ENCODE measurements at regions not wholly inside any gene's neighbourhood (a gene's known extent, or its start where the extent isn't known, plus 50 kb on each side); places are given as distances from the start of the nearest gene placed in this dataset.

GRCh38 chr6:105452924-105453756, 50.3 kb upstream of the PREP start:
- Histone ChIP-seq H3K79me2 (ENCODE audit: insufficient read depth, low read length) (no peaks in the 10 kb centered on the region), H3K27me3 (ENCODE audit: low read length) (no peaks in the 10 kb centered on the region), H3K9me2 (replicated peaks; ENCODE audit: insufficient read depth, low read length) (no peaks in the 10 kb centered on the region), H3K4me2 (ENCODE audit: low read depth, low read length, poor library complexity, severe bottlenecking) (no peak overlapping the region), H3K27ac (ENCODE audit: low read depth, low read length) (no peak overlapping the region), H3F3A (ENCODE audit: insufficient read depth) (no peaks in the 10 kb centered on the region), H2AFZ (ENCODE audit: low read depth, low read length, severe bottlenecking) (no peak overlapping the region), H3K36me3 (ENCODE audit: low read length) (no peaks in the 10 kb centered on the region), H3K4me3 (ENCODE audit: insufficient read depth, low read length, poor library complexity, severe bottlenecking) (no peak overlapping the region), H4K20me1 (ENCODE audit: low read depth, low read length) (no peaks in the 10 kb centered on the region), H3K9me3 (ENCODE audit: insufficient read depth, low read length) (no peaks in the 10 kb centered on the region), H3K9ac (ENCODE audit: low read length) (no peak overlapping the region)
- no peak for TF ChIP-seq EZH2phosphoT487 (conservative IDR thresholded peaks at IDR 0.05; ENCODE audit: low read length)
- TF ChIP-seq, protein P1, sequence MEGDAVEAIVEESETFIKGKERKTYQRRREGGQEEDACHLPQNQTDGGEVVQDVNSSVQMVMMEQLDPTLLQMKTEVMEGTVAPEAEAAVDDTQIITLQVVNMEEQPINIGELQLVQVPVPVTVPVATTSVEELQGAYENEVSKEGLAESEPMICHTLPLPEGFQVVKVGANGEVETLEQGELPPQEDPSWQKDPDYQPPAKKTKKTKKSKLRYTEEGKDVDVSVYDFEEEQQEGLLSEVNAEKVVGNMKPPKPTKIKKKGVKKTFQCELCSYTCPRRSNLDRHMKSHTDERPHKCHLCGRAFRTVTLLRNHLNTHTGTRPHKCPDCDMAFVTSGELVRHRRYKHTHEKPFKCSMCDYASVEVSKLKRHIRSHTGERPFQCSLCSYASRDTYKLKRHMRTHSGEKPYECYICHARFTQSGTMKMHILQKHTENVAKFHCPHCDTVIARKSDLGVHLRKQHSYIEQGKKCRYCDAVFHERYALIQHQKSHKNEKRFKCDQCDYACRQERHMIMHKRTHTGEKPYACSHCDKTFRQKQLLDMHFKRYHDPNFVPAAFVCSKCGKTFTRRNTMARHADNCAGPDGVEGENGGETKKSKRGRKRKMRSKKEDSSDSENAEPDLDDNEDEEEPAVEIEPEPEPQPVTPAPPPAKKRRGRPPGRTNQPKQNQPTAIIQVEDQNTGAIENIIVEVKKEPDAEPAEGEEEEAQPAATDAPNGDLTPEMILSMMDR (IDR thresholded peaks at IDR 0.05; ENCODE audit: insufficient read depth, low read length, poor library complexity, severe bottlenecking) = no peak
